HG02938 (cell line): ENCODE measurements at regions not wholly inside any gene's neighbourhood (a gene's known extent, or its start where the extent isn't known, plus 50 kb on each side); places are given as distances from the start of the nearest gene placed in this dataset.
"Not testable (repeated sequence)": the region's sequence is repeated elsewhere in the genome, so short reads cannot be mapped to it uniquely, and the experiment has no call there.

Experiments used
- ATAC-seq: cut with Tn5 transposase; IDR thresholded peaks from one replicate; pipeline ENCODE4 v1.9.1; 2021; ENCODE audit warnings: mild to moderate bottlenecking, moderate library complexity; ENCODE audit not compliant: unreplicated experiment

DNA sequence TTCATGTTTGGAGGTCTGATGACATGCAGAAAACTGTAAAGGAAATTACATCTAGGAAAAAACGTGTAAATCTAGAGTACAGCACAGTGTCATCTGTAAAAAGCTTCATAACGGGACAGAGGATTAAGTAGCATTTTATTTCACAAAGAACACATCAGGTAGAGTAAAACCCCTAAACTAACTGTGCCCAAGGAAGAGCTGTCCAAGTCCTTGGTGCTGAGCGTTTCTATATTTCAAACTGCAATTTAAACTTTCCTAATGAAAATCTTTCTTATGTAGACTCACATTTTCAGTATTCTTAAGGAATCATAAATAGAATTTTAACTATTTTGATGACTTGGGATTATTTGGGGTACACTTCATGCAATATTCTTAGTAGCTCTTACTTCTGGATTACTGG is 646.2 kb downstream of the IPMK start:
- ATAC-seq: no peak

DNA sequence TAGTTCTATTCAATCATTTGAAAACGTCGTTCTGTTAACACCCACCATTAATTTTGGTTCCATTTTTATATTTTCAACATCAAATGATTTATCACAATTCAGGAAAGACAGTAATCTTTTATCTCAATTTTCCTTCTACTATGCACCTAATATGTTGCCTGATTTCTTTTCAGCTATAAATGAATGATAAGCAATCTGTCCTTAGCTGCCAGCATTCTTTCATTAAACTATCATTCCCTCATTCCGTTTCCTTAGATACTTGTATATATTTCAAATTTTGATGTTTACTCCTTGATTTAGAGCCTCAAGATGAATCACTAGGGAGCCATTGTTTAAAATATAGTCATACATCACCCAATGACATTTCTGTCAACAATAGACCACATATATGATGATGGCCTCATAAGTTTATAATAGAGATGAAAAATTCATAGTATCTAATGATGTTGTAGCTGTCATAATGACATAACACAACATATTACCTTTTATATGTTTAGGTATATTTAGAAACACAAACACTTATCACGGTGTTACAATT is 661.7 kb downstream of the IPMK start:
- no peak for ATAC-seq

GRCh38 chr10:57599440-57599839 is 668.3 kb downstream of the IPMK start:
- no peak for ATAC-seq

DNA sequence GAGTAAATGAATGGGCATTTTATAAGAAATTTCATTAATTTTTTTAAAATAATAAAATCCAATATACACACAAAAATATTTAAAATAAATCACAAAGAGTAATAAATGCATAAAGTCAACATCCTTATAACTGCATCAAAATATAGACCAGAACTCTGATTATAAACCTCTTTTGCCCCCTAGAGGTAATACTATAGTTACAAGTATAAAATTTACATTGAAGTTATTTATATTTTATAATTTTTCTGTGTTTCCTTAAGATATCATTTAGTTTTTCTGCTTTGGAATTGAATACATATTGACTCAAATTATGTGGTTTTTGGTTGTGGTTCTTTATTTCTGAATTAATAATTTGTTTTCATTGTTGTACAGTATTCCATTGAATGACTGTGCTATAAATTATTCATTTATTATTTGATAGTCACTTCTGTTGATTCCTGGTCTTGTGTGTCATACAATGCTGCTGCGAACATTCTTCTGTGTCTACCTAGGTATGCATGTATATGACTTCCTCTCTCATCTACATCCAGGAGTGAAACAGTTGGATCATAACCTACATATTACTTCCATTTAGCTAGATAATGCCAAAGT is 673.6 kb downstream of the IPMK start:
- no peak for ATAC-seq

DNA sequence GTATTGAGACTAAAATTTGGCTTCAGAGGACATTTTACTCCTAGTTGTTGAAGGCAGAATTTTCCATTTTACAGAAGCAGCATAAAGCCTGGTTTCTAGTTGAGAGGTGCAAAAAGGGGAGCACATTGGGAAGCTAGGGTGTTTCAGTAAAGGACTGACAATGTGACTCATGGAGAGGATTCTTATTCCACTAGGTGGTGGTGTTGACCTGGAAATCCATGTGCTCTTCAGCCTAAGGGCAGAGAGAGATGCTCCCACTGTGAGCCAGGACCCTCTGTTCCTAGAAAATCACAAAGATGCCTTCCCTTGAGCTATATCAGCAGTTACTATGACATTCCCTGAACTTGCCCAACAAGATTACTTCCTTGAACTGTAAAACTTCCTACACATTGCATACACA is 687.8 kb downstream of the IPMK start:
- ATAC-seq: no peak

GRCh38 chr10:57562211-57562610 is 705.5 kb downstream of the IPMK start:
- no peak for ATAC-seq

DNA sequence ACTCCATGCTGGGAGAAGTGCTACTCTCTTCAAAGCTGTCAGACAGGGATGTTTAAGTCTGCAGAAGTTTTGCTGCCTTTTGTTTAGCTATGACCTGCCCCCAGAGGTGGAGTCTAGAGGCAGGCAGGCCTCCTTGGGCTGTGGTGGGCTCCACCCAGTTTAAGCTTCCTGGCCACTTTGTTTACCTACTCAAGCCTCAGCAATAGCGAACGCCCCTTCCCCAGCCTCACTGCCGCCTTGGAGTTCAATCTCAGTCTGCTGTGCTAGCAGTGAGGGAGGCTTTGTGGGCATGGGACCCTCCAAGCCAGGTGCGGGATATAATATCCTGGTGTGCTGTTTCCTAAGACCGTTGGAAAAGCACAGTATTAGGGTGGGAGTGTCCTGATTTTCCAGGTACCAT is 715.9 kb downstream of the IPMK start:
- ATAC-seq: not testable (repeated sequence)

DNA sequence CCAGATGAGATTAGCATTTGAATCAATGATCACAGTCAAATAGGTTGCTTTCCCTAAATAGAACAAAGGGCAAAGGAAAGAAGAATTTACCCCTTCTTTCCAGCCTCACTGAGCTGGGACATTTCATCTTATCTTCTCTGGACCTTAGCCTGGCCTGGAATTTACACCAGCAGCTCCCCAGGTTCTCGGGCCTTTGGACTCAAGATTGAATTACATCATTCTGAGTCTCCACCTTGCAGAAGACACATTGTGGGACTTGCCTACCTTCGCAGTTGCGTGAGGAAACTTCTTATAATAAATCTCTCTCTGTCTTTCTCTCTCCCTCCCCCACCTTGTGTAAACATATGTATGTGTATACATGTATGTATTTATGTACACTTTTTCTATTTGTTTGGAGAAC is 732.4 kb downstream of the IPMK start:
- no peak for ATAC-seq

GRCh38 chr10:57513637-57514036 is 754.1 kb downstream of the IPMK start:
- no peak for ATAC-seq

DNA sequence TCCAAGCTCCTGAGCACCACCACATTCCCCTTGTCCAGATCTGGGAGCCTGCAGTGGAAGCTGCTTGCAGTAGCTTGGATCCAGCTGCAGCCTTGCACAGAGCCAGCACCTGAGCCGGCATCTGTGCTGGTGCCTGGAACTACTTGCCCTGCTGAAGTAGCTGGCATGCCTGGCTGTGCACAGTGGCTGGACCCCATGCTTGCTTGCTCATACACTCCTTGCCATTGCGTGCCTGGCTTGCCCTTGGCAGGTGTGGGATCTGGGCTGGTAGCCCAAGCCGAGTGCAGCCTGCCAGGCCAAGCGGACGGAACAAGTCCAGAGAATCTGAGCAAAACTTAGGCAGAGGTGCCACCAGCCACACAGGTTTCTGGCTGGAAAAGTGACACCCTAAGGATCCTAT is 759.9 kb downstream of the IPMK start:
- no peak for ATAC-seq

- no peak for ATAC-seq
These were observed 761.1 kb downstream of the IPMK start for GRCh38 chr10:57506414-57507094.

DNA sequence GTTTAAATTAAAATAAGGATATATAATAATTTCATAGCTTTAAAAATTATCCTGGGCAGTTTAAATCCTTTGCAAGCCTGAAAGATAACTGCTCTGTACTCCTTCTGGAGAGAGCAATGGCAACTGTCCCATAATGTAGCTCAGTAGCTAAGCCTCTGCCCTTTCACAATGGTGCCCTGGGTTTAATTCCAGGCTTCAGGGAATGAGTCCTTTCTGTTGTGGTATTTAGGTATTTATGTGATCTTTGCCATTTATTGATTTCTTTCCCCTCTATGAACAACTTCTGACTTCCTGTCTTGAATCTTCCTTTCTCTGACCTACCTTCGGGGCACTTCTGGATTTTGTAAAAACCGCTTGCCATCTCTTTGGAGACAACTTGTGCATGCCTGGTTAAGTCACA is 773.2 kb downstream of the IPMK start:
- ATAC-seq: no peak

DNA sequence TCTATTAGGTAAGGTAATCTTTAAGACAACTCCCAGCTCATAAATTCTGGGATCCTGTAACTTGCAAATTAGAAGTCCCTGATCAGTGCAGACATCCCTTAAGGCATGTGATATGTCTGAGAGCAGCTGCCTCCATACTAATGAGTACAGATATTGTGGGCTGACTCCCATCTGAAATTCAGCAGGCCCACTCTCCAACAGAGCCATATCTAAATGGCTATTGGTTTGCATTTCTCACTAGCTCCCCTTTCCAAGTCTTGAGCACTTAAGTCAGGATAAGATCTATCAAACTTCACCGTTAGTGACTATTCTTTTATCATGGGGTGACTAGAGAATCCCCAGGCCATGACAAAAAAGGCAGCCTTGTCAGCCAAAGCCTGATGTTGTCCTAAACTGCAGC is 785.4 kb downstream of the IPMK start:
- ATAC-seq: no peak

- ATAC-seq: no peak
These were observed 794.7 kb downstream of the IPMK start for GRCh38 chr10:57472823-57473619.

DNA sequence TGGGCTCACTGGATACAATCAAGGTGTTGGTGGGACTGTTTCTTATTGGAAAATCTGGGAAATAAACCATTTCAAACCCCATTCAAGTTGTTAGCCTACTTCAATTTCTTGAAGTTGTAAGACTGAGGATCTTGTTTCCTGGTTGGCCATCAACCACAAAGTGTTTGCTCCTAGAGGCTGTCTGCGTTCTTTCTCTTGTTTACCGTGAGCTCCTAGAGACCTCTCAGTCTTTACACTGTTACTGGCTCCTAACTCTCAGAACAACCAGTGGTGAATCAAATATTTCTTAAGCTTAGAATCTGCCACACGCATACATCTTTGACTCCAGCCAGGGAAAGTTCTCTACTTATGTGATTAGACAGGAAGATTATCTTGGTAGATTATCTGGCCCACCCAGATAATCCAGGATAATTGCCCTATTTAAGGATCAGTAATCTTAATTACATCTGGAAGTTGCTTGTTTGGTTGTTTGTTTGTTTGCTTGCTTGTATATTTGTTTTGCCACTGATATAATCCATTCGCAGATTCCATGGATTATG is 798.7 kb downstream of the IPMK start:
- no peak for ATAC-seq

DNA sequence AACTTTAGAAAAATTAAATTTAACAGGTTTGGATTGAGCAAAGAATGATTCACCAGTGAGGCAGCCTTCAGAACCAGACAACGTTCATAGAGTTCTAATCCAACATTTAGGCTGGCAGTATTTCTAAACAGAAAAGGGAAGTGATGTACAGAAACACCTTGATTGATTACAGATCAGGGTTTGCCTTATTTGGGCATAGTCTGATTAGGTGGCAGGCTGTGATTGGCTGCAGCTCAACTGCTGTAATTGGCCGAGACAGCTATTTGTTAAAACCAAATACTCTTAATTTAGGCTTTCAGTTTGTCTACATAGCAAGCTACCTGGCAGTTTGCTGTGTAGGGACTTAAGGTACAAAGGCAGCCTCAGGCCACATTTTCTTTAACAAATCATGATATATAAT is 802.5 kb downstream of the IPMK start:
- ATAC-seq: no peak

DNA sequence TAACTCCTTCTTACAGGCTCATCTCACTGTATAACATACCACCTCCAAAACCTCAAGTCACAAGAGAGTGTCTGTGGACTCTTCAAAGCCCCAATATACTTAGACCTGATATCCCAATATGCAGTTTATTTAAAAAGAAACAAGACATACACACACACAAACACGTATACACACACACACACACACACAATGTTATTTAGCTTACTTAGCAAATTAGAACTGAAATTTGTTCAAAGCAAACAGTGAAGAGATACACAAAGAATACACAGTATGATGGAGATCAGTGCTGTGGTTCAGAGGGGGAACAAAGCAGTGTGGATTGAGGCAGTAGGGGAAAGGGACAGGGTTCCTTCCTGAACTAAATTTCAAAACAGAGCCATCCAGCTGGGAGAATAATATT is 807.2 kb downstream of the IPMK start:
- no peak for ATAC-seq

GRCh38 chr10:57457972-57458512 is 809.7 kb downstream of the IPMK start:
- ATAC-seq: no peak

- no peak for ATAC-seq
These were observed 837.3 kb downstream of the IPMK start for GRCh38 chr10:57430376-57430775.

- ATAC-seq: no peak
These were observed 846.8 kb downstream of the IPMK start for GRCh38 chr10:57420881-57421280.

- no peak for ATAC-seq
These were observed 849.2 kb downstream of the IPMK start for GRCh38 chr10:57418476-57418875.
